HG02623 (cell line): ENCODE measurements at regions not wholly inside any gene's neighbourhood (a gene's known extent, or its start where the extent isn't known, plus 50 kb on each side); places are given as distances from the start of the nearest gene placed in this dataset.
"Not testable (repeated sequence)": the region's sequence is repeated elsewhere in the genome, so short reads cannot be mapped to it uniquely, and the experiment has no call there.

Experiments used
- ATAC-seq: cut with Tn5 transposase; IDR thresholded peaks from one replicate; pipeline ENCODE4 v1.9.1; 2021; ENCODE audit warnings: moderate library complexity; ENCODE audit not compliant: unreplicated experiment

DNA sequence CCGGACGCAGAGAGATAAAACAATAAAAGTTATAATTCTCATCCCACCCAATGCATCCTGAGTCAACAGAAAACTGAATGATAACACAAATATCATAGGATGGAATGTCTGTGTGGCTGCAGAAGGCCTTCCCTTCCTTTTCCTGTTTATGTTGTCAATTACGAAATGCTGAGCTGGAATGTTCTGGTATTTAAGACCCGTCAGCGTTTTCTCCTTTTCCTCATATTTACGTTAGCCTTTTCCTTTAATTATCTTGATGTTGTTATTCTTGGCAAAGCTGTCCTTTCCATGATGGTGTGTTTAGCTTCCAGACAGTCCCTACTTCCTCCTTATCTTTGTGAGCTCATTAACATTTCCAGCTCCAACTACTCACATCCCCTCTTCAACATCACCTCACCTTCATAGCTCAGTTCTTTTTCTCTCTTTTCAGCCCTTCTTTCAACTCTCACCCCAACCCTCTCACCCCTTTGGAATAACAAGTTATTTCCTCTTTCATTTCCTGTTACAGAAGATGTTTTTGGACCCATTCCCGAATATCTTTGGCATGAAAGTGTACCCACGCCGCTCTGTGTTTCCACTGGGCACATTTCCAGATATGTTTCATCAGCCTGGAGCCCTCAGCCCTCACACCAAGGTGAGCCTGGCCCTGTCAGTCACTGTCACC is 221.6 kb downstream of the NR2F1-AS1 start:
- no peak for ATAC-seq

DNA sequence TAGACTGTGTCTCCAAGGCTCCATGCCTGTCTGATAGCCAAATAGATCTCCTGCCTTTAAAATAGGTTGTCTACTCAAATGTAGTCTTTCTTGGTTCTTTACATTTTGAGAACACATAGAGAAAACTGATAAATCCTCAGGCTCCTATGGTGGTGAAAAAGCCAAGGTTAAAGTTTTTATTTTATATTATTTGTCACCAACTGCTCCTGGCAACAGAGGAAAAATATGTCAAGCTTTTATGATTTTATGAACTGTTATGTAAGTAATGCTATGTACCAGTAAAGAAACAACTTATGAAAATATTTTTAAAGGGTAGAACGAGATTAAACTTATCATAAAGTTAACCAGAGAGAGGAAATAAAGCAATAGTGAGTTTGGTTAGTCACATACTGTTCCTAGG is 222.8 kb downstream of the NR2F1-AS1 start:
- ATAC-seq: no peak

DNA sequence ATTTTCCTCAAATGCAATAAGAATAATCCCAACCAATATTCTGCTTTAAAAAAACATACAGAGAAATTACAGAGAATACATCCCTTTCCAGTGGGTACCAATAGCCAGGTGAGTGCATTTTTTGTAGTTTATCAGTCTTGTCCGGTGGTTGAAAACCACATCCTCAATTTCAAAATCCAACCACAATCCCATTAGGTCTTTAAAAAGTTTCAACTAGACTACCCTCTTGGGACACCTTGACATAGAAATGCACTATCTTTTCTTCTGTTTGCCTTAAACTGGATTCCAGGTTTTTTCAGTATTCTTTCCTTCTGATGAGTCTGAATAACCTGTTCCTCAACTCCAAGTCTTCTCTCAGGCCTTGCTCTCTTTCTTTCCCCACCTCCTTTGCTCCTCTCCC is 223.3 kb downstream of the NR2F1-AS1 start:
- no peak for ATAC-seq

DNA sequence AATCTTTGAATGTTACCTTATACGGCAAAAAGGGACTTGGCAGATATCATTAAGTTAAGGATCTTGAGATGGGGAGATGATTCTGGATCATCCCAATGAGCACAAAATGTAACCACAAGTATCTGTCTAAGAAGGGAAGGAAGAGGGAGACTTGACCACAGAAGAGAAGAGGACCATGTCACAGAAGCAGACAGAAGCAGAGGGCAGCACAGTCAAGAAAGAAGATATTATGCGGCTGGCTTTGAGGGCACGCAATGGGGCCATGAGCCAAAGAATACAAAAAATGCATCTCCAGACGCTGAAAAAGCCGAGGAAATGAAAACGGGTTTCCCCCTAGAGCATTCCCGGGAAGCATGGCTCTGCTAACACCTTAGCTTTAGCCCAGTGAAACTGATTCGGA is 225.3 kb downstream of the NR2F1-AS1 start:
- no peak for ATAC-seq

DNA sequence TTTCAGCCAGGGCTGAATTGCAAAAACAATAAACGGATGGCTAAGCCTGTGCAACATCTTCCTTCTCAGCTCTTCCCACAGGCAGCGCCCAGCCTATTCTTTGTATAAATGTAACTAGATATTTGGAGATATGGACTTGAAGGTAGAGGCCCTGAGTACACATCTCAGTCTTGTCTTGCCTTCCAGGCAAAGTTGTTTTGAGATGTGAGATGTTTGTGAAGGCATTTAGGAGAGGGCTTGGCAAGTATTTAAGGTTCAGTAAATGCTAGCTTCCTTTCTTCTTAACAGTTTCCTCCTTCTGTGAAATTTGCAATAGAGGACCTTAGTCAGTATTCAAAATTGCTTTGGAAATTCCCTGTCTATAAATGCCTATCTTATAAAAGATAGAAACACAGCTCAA is 228.8 kb downstream of the NR2F1-AS1 start:
- ATAC-seq: no peak

DNA sequence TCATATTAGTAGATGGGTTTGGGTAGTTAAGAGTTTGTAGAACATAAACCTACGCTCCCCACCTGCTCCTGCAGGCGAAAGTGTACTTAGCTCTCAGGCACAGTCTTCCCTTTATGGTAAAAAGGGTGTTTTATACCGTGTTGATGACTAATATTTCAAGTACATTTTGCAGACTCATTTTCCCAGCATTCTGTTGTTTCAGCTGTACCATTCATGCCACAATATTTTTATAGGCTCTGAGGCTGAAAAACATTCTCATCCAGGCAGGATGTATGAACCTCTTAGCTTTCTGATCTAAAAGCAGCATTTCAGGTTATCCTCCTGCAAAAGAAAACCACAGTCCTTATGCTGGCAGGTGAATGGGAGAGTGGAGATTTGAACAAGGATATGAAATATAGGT is 231.4 kb downstream of the NR2F1-AS1 start:
- ATAC-seq: no peak

DNA sequence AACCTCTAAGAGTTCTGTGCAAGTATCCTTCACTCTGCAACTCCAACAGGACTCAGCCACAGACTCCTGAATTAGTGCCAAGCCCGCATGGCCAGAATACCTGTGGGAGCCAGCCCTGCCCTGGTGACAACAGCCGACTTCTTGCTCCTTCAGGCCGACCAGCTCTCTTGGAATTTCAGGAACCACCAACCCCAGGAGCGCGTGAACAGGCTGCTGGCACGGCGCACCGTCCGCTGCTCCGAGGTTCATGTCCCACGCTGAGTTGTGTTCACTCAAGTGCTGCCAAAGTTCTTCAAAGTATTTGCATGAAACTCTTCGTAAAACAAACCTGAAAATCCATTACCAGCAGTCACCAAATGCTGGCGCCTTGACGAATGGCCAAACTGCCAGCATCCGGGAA is 232.8 kb downstream of the NR2F1-AS1 start:
- ATAC-seq: no peak

DNA sequence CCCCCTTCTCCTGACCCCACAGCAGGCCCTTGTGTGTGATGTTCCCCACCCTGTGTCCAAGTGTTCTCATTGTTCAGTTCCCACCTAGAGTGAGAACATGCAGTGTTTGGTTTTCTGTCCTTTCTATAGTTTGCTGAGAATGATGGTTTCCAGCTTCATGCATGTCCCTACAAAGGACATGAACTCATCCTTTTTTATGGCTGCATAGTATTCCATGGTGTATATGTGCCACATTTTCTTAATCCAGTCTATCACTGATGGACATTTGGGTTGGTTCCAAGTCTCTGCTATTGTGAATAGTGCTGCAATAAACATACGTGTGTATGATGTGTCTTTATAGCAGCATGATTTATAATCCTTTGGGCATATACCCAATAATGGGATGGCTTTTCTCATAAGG is 234.2 kb downstream of the NR2F1-AS1 start:
- not testable (repeated sequence) for ATAC-seq

DNA sequence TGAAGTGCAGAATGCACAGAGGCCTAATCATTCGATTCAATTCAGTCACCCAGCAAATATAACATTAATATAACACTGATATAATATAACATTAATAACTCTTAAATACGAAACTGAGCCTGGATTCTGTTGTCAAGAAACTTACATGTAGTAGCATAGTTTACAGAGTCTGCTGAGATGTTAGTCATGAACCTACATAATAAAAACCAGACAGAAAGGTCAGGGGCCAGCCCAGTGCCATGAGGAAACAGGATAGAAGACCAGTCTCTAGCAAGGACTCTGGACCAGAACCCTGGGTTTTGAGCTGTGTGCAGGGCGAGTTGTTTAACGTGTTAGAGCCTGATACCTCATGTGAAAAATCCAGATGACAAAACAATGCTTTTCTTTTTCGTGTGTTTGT is 234.7 kb downstream of the NR2F1-AS1 start:
- no peak for ATAC-seq

DNA sequence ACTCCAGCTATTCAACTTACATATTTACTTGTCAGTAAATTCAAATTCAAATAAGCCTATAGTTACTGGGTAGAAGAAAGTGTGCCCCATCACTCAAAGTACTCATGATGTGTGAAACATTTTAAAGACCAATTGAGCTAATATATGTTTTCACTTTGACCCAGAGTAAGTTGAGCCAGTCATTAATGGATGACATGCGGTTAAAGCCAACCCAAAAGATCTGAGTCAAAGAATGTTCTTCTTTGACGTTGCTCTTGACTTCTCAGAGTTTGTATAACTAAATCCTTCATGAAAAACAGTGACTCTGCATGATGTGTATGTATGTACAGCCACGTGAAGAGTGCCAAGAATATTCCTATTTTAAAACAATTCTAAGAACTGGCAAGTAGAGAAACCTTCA is 237.4 kb downstream of the NR2F1-AS1 start:
- no peak for ATAC-seq

DNA sequence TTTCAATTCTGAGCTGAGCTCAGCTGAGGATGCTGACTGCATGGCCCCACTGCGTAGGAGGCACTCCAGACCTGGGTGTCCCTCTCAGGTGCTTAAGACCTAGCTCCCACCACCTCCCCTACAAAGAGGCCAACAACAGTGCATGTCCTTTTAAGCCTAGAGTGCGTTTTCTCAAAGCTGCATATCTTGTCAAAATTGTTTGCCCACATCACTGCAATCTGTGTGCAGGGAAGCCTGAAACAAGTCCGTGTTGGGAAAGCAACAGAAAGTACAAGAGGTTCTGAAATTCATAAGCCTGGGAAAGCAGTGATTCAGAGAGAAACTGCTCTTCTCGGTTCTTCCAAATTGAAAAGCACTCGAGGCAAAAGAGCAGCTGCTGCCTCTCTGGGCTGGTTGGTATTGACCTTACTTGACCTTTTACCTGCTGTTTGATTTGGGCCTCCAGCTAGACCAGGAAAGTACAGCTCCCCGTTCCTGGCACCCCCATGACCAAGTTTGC is 238.4 kb downstream of the NR2F1-AS1 start:
- peak; percentile 52 for ATAC-seq

DNA sequence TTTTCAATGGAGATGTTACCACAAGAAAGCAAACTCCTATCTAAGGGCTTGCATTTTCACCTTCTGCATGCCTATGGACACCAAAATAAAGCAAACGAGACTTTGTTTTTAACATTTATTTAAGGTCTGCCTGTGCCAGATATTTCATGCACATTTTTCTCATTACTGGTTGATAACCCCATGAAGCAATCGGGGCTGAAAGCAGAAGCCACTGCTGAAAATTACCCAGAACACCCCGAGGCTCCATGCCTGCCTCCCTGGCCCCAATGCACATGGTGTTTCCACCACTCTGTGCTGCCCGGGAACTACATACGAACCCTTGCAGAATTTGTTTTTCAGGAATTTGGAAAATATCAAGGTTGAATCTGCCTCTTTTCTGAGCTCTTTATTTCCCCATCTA is 240.1 kb downstream of the NR2F1-AS1 start:
- no peak for ATAC-seq

DNA sequence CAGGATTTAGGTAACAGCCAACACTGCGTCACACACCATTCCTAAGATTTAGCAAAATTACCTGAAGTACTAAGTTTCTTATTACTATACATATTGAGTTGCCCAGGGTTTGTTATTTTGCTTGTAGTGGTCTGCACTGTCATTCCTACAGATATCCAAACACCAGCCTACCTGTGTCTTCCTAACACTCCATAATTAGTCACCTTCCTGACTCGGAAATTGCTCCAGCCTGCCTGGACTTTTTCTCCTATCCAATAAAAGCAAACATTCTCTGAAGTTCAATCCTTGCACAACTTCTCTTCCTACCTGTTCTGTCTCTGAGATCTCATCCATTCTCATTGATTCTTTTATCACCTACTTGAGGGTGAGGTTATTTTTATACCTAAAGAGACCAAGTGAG is 243.9 kb downstream of the NR2F1-AS1 start:
- ATAC-seq: no peak

DNA sequence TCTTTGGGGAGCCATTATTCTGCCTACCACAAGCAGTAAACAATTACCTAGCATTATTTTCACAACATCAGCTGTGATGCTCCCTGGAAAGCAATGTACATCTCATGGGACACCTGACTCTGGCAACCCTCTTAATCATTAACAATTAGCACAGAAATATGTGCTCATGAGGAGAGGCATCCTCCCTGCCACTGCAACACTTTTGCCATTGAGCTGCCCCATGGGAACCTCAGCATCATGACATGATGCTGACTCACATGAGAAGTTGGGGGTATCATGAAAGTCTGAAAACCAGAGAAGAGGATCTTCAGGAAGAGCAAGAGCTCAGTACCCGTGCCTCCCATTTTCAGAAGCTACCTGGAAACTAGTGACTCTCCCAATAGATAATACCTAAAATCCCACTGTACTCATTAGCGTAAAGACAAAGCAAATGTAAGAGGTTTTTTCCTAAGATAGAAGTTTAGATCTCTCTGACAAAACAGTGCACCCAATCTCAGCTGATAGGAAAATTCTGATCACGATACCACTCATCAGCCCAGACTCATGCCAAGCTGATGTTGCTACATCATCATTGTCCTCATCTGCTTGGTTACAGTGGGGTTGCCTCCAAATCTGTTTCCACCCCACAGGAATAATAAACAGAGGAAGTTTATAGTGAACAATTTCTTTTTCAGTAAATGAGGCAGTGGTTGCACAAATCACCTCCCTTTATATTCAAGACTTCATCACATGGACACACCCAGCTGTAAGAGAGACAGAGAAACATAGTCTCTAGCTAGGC is 244.5 kb downstream of the NR2F1-AS1 start:
- no peak for ATAC-seq

DNA sequence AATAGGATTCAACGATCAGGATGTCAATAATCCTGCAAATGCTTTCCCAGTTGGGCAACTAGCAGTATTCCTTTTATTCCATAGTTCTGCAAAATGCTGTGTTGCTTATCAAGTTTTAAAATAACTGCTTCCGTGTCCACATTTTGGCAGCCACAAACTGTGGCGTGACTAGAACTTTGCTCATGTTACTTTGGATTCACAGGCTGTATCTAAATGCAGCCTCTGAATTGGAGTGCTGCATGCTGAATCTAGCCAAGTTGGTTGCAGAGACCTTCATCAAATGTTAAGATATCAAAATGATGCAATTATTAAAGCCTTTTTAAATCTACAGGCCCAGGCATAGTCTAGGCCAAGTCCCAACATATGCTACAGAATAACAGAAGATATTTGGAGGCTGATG is 249.2 kb downstream of the NR2F1-AS1 start:
- no peak for ATAC-seq

DNA sequence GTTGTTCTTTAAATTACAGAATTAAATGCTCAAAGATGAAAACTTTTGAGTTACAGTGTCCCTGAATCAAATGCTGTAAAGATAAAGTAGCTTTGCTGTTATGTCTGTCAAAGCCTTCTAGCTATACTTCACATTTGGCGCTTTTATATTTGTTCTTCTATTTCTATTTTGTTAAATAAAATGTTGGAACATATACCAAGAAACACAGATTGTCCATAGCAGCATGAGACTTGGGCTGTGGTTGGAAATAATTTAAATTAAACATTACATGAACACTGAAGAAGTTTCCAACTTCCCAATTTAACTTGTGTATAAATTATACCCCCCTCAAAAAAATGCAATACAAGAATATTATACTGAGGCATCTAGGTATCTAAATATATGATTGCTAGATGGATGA is 249.8 kb downstream of the NR2F1-AS1 start:
- no peak for ATAC-seq

DNA sequence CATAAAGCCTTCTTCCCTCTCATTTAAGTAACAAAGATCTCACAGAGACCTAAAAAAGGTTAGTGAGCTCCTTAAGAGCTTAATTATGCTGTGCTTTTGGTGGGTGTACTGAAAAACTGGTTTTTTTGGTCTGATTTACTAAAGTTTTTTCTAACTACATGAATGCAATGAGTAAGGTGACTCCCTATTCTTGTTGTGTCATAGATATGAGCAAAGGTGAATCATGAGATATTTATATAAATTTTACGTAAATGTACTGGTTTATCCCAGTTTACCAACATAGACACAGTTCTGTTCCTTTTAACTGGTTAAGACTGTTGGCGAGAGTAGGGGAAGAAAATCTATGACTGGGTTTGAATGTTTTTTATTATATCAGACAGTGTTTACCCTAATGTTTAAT is 250.5 kb downstream of the NR2F1-AS1 start:
- ATAC-seq: no peak

DNA sequence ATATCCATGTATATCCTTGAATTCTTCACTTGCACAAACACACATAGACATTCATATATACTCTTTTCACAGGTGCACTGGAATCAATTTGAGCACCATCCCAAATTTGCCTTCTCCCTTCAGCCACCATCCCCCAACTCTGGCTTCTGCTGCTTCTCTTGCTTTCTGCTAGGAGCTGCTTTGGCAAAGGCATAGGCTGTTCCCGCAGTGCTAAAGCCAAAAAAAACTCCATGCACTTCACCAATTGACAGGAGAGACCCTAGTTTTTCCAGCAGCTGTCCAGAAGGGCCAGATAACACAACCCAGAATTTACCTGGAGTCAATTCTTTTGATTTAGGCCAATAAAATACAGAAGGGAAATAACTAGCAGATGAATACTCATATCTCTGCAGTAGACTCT is 251.3 kb downstream of the NR2F1-AS1 start:
- ATAC-seq: no peak

DNA sequence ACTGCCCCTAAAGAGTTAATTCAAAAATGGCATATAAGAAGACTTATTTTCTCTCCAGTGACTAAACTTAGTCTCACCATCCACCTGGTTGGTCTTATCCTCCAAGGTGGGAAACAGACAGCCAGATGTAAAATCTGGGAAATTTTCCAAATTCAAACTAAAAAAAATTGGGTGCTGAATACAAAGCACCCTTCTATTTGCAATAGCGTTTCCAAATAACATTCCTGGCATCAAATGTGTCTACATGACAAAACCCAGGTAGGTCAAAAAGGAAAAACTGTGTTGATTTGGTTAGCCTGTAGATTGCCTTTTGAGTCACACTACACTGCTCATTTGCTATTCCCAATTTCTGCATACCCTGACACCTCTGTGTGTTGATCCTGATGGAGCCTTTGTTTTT is 252.2 kb downstream of the NR2F1-AS1 start:
- no peak for ATAC-seq

DNA sequence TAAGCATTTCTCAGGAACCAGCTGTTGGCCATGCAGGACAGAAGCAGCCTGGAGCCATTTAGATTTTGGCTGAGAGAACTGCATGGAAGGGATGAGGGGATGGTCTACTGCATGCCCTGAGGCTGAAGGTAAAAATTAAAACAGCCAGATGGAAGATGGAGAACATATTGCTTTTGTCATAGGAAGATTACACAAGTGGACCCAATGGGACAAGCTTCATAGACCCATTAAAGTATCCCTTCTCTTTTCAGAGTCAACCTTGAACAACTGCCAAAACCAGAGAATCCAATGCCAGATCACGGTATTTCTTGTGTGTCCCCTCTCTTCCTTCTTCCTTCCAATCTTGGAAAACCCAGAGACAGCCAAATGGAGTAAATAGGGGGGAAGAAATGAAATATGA is 253.4 kb downstream of the NR2F1-AS1 start:
- ATAC-seq: no peak

DNA sequence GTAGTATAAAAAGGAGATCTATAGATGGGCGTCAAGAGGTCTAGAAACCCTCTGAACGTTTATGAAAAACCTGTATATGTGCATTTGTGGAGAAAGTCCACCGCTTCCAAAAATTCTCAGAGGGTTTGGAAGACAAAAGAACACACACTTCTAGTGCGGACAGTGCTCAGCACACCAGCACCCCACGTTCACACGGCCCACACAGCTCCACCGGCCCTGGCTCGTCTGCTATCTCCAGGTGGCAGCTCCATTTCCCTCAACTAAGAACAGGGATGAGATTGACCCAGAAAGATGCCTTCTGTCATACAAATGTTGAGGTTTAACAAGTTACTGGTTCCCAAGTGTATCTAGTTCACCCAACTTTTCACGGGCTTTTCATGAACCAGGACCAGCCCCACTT is 255.1 kb downstream of the NR2F1-AS1 start:
- ATAC-seq: no peak
